CD4-positive, alpha-beta T cell treated with Interleukin-1 beta for 1 hour (primary cell): ENCODE measurements at regions not wholly inside any gene's neighbourhood (a gene's known extent, or its start where the extent isn't known, plus 50 kb on each side); places are given as distances from the start of the nearest gene placed in this dataset.
"Not testable (repeated sequence)": the region's sequence is repeated elsewhere in the genome, so short reads cannot be mapped to it uniquely, and the experiment has no call there.

Source experiments
- DNase-seq, 2 donors: peaks; one replicate each; pipeline ENCODE4 v3.0.0-alpha.2; 2020 to 2022

GRCh38 chr2:199216253-199216652 is 241.5 kb downstream of the SATB2 start:
- no peak for DNase-seq

- no peak for DNase-seq
These were observed 250.7 kb downstream of the SATB2 start for GRCh38 chr2:199207011-199207410.

- DNase-seq: no peak
These were observed 251.2 kb downstream of the SATB2 start for GRCh38 chr2:199206536-199206935.

GRCh38 chr2:199202964-199203363 is 254.8 kb downstream of the SATB2 start:
- DNase-seq: no peak

GRCh38 chr2:199201539-199201938 is 256.2 kb downstream of the SATB2 start:
- DNase-seq: no peak

GRCh38 chr2:199199797-199200196 is 257.9 kb downstream of the SATB2 start:
- no peak for DNase-seq

GRCh38 chr2:199197448-199197847 is 260.3 kb downstream of the SATB2 start:
- DNase-seq: no peak

- DNase-seq: no peak
These were observed 261.1 kb downstream of the SATB2 start for GRCh38 chr2:199196686-199197085.

- no peak for DNase-seq
These were observed 261.7 kb downstream of the SATB2 start for GRCh38 chr2:199195927-199196502.

GRCh38 chr2:199191461-199191860 is 266.3 kb downstream of the SATB2 start:
- no peak for DNase-seq

- DNase-seq: no peak
These were observed 268.5 kb downstream of the SATB2 start for GRCh38 chr2:199189229-199189628.

GRCh38 chr2:199186301-199186751 is 271.4 kb downstream of the SATB2 start:
- DNase-seq: no peak

- not testable (repeated sequence) for DNase-seq
These were observed 272.6 kb downstream of the SATB2 start for GRCh38 chr2:199185174-199185573.

- DNase-seq: no peak
These were observed 293.9 kb downstream of the SATB2 start for GRCh38 chr2:199163613-199164458.

- no peak for DNase-seq
These were observed 296.9 kb downstream of the SATB2 start for GRCh38 chr2:199160677-199161465.

GRCh38 chr2:199160081-199160480 is 297.7 kb downstream of the SATB2 start:
- DNase-seq: no peak

- DNase-seq: no peak
These were observed 309.5 kb downstream of the SATB2 start for GRCh38 chr2:199148076-199148845.

- DNase-seq: no peak
These were observed 310.5 kb downstream of the SATB2 start for GRCh38 chr2:199147216-199147615.

GRCh38 chr2:199144546-199144945 is 313.2 kb downstream of the SATB2 start:
- DNase-seq: no peak

GRCh38 chr2:199144036-199144435 is 313.7 kb downstream of the SATB2 start:
- DNase-seq: no peak

- DNase-seq: no peak
These were observed 321.1 kb downstream of the SATB2 start for GRCh38 chr2:199136681-199137080.

GRCh38 chr2:199136242-199136641 is 321.5 kb downstream of the SATB2 start:
- DNase-seq: no peak

- DNase-seq: no peak
These were observed 325.9 kb downstream of the SATB2 start for GRCh38 chr2:199131876-199132275.
